PC-3 (cell line): ENCODE measurements at regions not wholly inside any gene's neighbourhood (a gene's known extent, or its start where the extent isn't known, plus 50 kb on each side); places are given as distances from the start of the nearest gene placed in this dataset.
"Not testable (repeated sequence)": the region's sequence is repeated elsewhere in the genome, so short reads cannot be mapped to it uniquely, and the experiment has no call there.

Source experiments
- CTCF ChIP-seq: fragments of 300-600 bp; sonication (generic); conservative IDR thresholded peaks from 2 replicates; pipeline ENCODE4 v1.5.1; 2017; ENCODE audit warnings: antibody characterized with exemption, low read depth, mild to moderate bottlenecking, low read length
- EZH2 ChIP-seq: fragments of 300-600 bp; sonication (generic); IDR thresholded peaks from one replicate; pipeline ENCODE4 v1.6.1; 2017; ENCODE audit warnings: antibody characterized with exemption, mild to moderate bottlenecking, low read length; ENCODE audit not compliant: unreplicated experiment

GRCh38 chr16:33710696-33711087 is 251.3 kb downstream of the TP53TG3F start:
- TF ChIP-seq CTCF, EZH2: not testable (repeated sequence)
